ENCODE measurements at regions not wholly inside any gene's neighbourhood (a gene's known extent, or its start where the extent isn't known, plus 50 kb on each side); places are given as distances from the start of the nearest gene placed in this dataset.

DNA sequence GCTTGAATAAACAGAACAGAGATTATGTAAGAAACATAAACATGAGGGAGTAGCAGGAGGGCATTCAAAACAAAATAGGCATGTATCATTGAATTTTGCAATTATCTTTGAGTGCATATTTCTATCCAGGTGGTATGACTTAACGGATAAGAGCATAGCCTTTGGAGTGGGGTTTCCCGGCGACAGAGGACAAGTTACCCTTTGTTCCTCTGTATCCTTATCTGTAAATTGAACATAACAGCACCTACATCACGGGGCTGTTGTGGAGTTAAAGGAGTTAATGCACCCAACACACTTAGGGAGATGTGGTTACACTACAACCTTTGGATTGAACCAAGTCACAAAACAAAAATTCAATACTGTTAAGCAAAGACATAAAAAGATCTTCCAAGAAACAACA is 314.6 kb upstream of the KIF2A start:
- no peak for DNase-seq (ENCODE audit: low read depth)
- in situ Hi-C loops (cut with HindIII; ENCODE audit: low sequenced_read_pairs) = no loop called here
- TF ChIP-seq, protein P1, sequence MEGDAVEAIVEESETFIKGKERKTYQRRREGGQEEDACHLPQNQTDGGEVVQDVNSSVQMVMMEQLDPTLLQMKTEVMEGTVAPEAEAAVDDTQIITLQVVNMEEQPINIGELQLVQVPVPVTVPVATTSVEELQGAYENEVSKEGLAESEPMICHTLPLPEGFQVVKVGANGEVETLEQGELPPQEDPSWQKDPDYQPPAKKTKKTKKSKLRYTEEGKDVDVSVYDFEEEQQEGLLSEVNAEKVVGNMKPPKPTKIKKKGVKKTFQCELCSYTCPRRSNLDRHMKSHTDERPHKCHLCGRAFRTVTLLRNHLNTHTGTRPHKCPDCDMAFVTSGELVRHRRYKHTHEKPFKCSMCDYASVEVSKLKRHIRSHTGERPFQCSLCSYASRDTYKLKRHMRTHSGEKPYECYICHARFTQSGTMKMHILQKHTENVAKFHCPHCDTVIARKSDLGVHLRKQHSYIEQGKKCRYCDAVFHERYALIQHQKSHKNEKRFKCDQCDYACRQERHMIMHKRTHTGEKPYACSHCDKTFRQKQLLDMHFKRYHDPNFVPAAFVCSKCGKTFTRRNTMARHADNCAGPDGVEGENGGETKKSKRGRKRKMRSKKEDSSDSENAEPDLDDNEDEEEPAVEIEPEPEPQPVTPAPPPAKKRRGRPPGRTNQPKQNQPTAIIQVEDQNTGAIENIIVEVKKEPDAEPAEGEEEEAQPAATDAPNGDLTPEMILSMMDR (IDR thresholded peaks at IDR 0.05; ENCODE audit: low read depth, low read length, missing control alignments) = no peak
- no peak overlapping the region for H3K4me3 ChIP-seq (ENCODE audit: low read depth, low read length)

GRCh38 chr5:61991866-61992265 is 314.1 kb upstream of the KIF2A start:
- TF ChIP-seq, protein P1 (IDR thresholded peaks at IDR 0.05; ENCODE audit: low read depth, low read length, missing control alignments) = no peak
- no peak overlapping the region for H3K4me3 ChIP-seq (ENCODE audit: low read depth, low read length)
- DNase-seq (ENCODE audit: low read depth) = no peak
- in situ Hi-C loops (cut with HindIII; ENCODE audit: low sequenced_read_pairs) = no loop called here

- TF ChIP-seq, protein P1 (IDR thresholded peaks at IDR 0.05; ENCODE audit: low read depth, low read length, missing control alignments) = no peak
- DNase-seq (ENCODE audit: low read depth) = no peak
- in situ Hi-C loops (cut with HindIII; ENCODE audit: low sequenced_read_pairs) = no loop called here
- H3K4me3 ChIP-seq (ENCODE audit: low read depth, low read length) = no peak overlapping the region
Measured at GRCh38 chr5:61993295-61993927, 312.6 kb upstream of the KIF2A start.

GRCh38 chr5:61994171-61994570 is 311.8 kb upstream of the KIF2A start:
- TF ChIP-seq, protein P1 (IDR thresholded peaks at IDR 0.05; ENCODE audit: low read depth, low read length, missing control alignments) = no peak
- in situ Hi-C loops (cut with HindIII; ENCODE audit: low sequenced_read_pairs) = no loop called here
- no peak for DNase-seq (ENCODE audit: low read depth)
- H3K4me3 ChIP-seq (ENCODE audit: low read depth, low read length) = no peak overlapping the region

- no peak for DNase-seq (ENCODE audit: low read depth)
- no peak overlapping the region for H3K4me3 ChIP-seq (ENCODE audit: low read depth, low read length)
- in situ Hi-C loops (cut with HindIII; ENCODE audit: low sequenced_read_pairs) = no loop called here
- TF ChIP-seq, protein P1 (IDR thresholded peaks at IDR 0.05; ENCODE audit: low read depth, low read length, missing control alignments) = no peak
Measured at GRCh38 chr5:61995486-61995885, 310.5 kb upstream of the KIF2A start.

DNA sequence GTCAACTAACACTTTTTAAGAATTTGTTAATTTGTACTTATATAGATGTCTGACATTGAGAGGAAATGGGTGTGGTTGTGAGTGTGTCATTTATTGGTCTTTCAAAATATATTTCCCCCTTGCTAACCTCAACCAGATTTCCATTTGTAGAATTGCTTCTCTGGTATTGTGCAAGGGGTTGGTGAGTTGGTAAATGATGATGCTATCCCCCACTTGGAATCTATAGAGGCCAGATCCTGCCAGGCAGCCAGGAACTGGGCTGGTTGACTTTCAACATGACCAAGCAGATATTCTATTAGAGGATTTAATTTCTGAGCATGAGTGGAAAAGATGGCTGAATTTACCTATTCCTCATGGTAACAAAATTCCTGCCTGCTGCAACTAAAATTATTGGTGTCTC is 306.6 kb upstream of the KIF2A start:
- DNase-seq (ENCODE audit: low read depth) = no peak
- TF ChIP-seq, protein P1 (IDR thresholded peaks at IDR 0.05; ENCODE audit: low read depth, low read length, missing control alignments) = no peak
- in situ Hi-C loops (cut with HindIII; ENCODE audit: low sequenced_read_pairs) = no loop called here
- no peak overlapping the region for H3K4me3 ChIP-seq (ENCODE audit: low read depth, low read length)
